ENCODE measurements at regions not wholly inside any gene's neighbourhood (a gene's known extent, or its start where the extent isn't known, plus 50 kb on each side); places are given as distances from the start of the nearest gene placed in this dataset.

DNA sequence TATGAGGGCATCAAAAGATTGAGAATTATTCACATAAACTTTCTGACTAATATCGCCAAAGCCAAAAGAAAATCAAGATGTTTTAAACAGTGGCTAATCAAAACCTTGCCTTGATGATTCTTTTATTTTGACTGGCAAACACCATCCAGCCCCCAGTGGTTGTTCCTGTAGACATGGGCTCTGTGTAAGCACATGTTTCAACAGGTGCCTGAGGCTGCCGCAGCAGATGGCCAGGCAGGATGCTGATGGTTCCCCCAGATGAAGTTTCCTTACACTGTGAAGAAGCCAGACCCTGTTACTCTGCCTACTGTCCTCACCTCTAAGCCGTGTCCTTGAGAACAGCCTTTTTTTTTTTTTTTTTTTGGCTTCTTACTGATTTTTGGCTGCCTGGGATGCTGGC lies 146.5 kb downstream of the RAB11FIP2 start:
- no peak for TF ChIP-seq POLR2AphosphoS5 (IDR thresholded peaks at IDR 0.05; ENCODE audit: low read depth, low read length)
- no peak for TF ChIP-seq EP300 (IDR thresholded peaks at IDR 0.05; ENCODE audit: borderline replicate concordance in 1 of 2, low read depth in 1 of 2, low read length in 1 of 2)
- TF ChIP-seq JUND (IDR thresholded peaks at IDR 0.05) = no peak
- TF ChIP-seq, protein P1, sequence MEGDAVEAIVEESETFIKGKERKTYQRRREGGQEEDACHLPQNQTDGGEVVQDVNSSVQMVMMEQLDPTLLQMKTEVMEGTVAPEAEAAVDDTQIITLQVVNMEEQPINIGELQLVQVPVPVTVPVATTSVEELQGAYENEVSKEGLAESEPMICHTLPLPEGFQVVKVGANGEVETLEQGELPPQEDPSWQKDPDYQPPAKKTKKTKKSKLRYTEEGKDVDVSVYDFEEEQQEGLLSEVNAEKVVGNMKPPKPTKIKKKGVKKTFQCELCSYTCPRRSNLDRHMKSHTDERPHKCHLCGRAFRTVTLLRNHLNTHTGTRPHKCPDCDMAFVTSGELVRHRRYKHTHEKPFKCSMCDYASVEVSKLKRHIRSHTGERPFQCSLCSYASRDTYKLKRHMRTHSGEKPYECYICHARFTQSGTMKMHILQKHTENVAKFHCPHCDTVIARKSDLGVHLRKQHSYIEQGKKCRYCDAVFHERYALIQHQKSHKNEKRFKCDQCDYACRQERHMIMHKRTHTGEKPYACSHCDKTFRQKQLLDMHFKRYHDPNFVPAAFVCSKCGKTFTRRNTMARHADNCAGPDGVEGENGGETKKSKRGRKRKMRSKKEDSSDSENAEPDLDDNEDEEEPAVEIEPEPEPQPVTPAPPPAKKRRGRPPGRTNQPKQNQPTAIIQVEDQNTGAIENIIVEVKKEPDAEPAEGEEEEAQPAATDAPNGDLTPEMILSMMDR (IDR thresholded peaks at IDR 0.05) = no peak
- no peak for TF ChIP-seq GABPA (IDR thresholded peaks at IDR 0.05; ENCODE audit: low read depth)
- TF ChIP-seq TAF1 (IDR thresholded peaks at IDR 0.05; ENCODE audit: borderline replicate concordance, low read depth, low read length) = no peak
- TF ChIP-seq, protein P2, sequence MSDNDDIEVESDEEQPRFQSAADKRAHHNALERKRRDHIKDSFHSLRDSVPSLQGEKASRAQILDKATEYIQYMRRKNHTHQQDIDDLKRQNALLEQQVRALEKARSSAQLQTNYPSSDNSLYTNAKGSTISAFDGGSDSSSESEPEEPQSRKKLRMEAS (IDR thresholded peaks at IDR 0.05; ENCODE audit: low read depth) = no peak
- TF ChIP-seq RAD21 (IDR thresholded peaks at IDR 0.05; ENCODE audit: low read length) = no peak
- no peak for TF ChIP-seq MXI1 (IDR thresholded peaks at IDR 0.05; ENCODE audit: low read depth, low read length)
- TF ChIP-seq FOSL2 (IDR thresholded peaks at IDR 0.05; ENCODE audit: borderline replicate concordance, low read depth) = no peak

Measured in SK-N-SH (cell line).